Endothelial cell of umbilical vein (primary cell): ENCODE measurements at regions not wholly inside any gene's neighbourhood (a gene's known extent, or its start where the extent isn't known, plus 50 kb on each side); places are given as distances from the start of the nearest gene placed in this dataset.

Experiments used
- POLR2A ChIP-seq: IDR thresholded peaks from 2 replicates; pipeline ENCODE4 v1.6.1; 2012; ENCODE audit warnings: low read depth, mild to moderate bottlenecking, control low read depth, low read length
- TF ChIP-seq, protein P1 (sequence below), 2 donors: IDR thresholded peaks; 1 replicate in 1 of 2; 2 replicates in 1 of 2; pipeline ENCODE4 v1.5.1; 2011; ENCODE audit warnings: low read length in 2 of 2, mild to moderate bottlenecking in 2 of 2, moderate library complexity in 2 of 2, control low read depth in 1 of 2, inconsistent platforms in 1 of 2, low read depth in 1 of 2; ENCODE audit not compliant: insufficient read depth in 1 of 2; ENCODE audit errors: extremely low read depth in 1 of 2

DNA sequence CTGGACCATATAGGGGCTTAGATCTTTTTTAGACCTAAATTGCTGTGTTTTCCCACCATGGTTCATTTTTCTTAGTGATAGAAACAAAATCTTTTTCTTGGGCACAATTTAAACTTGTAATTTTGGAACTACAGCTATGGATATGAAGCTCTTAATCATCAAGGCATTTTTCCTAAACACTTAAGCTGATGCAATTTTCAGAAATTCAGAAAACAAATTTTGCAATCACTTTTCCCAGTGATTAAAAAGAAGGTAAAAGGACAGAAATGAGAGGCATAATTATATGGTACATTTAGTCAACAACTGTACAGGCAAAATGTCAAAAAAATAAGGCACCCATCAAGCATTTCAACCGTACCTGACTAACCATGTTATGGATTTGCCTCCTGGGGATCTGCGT is 665.4 kb downstream of the XIRP2 start:
- TF ChIP-seq POLR2A, result no peak
- TF ChIP-seq, protein P1, sequence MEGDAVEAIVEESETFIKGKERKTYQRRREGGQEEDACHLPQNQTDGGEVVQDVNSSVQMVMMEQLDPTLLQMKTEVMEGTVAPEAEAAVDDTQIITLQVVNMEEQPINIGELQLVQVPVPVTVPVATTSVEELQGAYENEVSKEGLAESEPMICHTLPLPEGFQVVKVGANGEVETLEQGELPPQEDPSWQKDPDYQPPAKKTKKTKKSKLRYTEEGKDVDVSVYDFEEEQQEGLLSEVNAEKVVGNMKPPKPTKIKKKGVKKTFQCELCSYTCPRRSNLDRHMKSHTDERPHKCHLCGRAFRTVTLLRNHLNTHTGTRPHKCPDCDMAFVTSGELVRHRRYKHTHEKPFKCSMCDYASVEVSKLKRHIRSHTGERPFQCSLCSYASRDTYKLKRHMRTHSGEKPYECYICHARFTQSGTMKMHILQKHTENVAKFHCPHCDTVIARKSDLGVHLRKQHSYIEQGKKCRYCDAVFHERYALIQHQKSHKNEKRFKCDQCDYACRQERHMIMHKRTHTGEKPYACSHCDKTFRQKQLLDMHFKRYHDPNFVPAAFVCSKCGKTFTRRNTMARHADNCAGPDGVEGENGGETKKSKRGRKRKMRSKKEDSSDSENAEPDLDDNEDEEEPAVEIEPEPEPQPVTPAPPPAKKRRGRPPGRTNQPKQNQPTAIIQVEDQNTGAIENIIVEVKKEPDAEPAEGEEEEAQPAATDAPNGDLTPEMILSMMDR (IDR thresholded peaks at IDR 0.05; ENCODE audit: extremely low read depth in 1 of 2, insufficient read depth in 1 of 2, low read depth in 1 of 2, low read length in 2 of 2), result no peak
